ENCODE measurements at regions not wholly inside any gene's neighbourhood (a gene's known extent, or its start where the extent isn't known, plus 50 kb on each side); places are given as distances from the start of the nearest gene placed in this dataset.

DNA sequence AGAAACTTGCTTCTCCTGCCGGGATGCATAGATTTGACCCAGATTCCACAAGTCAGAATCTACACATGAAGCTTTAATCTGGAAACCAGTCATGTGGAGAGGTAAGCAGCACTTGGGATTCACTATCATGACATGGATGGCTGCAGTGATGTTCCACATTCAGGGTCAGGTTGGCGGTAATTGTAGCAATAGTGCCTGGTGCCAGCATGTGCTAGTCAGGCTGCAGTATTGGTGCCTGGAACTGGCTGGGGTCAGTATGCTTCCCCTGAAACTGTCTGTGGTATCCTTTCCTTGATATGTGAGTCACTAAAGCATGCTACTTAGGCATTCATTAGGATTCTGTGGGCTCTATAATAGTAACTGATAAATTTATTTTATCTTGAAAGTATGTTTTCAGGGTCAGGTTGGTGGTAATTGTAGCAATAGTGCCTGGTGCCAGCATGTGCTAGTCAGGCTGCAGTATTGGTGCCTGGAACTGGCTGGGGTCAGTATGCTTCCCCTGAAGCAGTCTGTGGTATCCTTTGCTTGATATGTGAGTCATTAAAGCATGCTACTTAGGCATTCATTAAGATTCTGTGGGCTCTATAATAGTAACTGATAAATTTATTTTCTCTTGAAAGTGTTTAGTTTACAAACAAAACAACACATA is 1439.2 kb downstream of the ZPLD1 start:
- TF ChIP-seq GATA3 (IDR thresholded peaks at IDR 0.05; ENCODE audit: low read depth, low read length) (no peak), GATA2 (IDR thresholded peaks at IDR 0.05; ENCODE audit: low read depth, low read length) (no peak)
